A673 (cell line): ENCODE measurements at regions not wholly inside any gene's neighbourhood (a gene's known extent, or its start where the extent isn't known, plus 50 kb on each side); places are given as distances from the start of the nearest gene placed in this dataset.

Experiments
- BruUV-seq: library from RNA; stranded (reverse); fragments of 400-500 nt; replicated peaks from 2 replicates; lab custom pipeline; 2021; lab: Mats Ljungman, UMichigan
- CTCF ChIA-PET: fragments of 300-600 bp; sonication (Branson Sonifier 250); formaldehyde crosslinking; loops from one replicate; lab custom pipeline; 2022; ENCODE audit warnings: antibody characterized with exemption; lab: Charles Lee
- POLR2A ChIA-PET: fragments of 300-600 bp; sonication (Branson Sonifier 250); formaldehyde crosslinking; loops from one replicate; lab custom pipeline; 2022; ENCODE audit warnings: antibody characterized with exemption; ENCODE audit not compliant: low non-redundant PET; lab: Charles Lee
- DNase-seq: peaks from one replicate; pipeline ENCODE4 v3.0.0-alpha.2; 2015; ENCODE audit warnings: low spot score
- H3K27ac ChIP-seq: fragments of 200-600 bp; sonication (generic); 2 replicates; pipeline ENCODE4 v1.5.1; 2016; ENCODE audit warnings: mixed run types, low read depth, mild to moderate bottlenecking, mixed read lengths, antibody characterized with exemption, low read length; ENCODE audit not compliant: poor library complexity, severe bottlenecking
- H3K27me3 ChIP-seq: fragments of 200-600 bp; sonication (generic); replicated peaks from 2 replicates; pipeline ENCODE4 v1.6.1; 2017; ENCODE audit warnings: mixed run types, low read depth, mild to moderate bottlenecking, mixed read lengths, antibody characterized with exemption, low read length; ENCODE audit not compliant: insufficient read depth, poor library complexity
- H3K36me3 ChIP-seq: fragments of 200-600 bp; sonication (generic); 2 replicates; pipeline ENCODE4 v1.6.1; 2016; ENCODE audit warnings: mixed run types, mild to moderate bottlenecking, mixed read lengths, antibody characterized with exemption, low read length; ENCODE audit not compliant: insufficient read depth, poor library complexity, severe bottlenecking
- H3K4me1 ChIP-seq: fragments of 200-600 bp; sonication (generic); 2 replicates; pipeline ENCODE4 v1.6.1; 2017; ENCODE audit warnings: mixed run types, mild to moderate bottlenecking, mixed read lengths, antibody characterized with exemption, low read length; ENCODE audit not compliant: insufficient read depth, poor library complexity, severe bottlenecking
- H3K4me3 ChIP-seq: fragments of 200-600 bp; sonication (generic); 2 replicates; pipeline ENCODE4 v1.5.1; 2016; ENCODE audit warnings: low read depth, mixed run types, mild to moderate bottlenecking, mixed read lengths, low read length; ENCODE audit not compliant: poor library complexity, severe bottlenecking
- H3K9me3 ChIP-seq: fragments of 200-600 bp; sonication (generic); 2 replicates; pipeline ENCODE4 v1.6.1; 2016; ENCODE audit warnings: mixed run types, low read depth, mild to moderate bottlenecking, mixed read lengths, antibody characterized with exemption, low read length; ENCODE audit not compliant: poor library complexity, severe bottlenecking
- CTCF ChIP-seq: fragments of 300-800, 200-600 bp; sonication (generic); conservative IDR thresholded peaks from 2 replicates; pipeline ENCODE4 v1.5.1; 2017; ENCODE audit warnings: low read depth, mild to moderate bottlenecking, antibody characterized with exemption, low read length, moderate library complexity, mixed read lengths
- EZH2 ChIP-seq: fragments of 200-600 bp; sonication (generic); IDR thresholded peaks from 2 replicates; pipeline ENCODE4 v1.6.1; 2017; ENCODE audit warnings: borderline replicate concordance, low read depth, mild to moderate bottlenecking, mixed read lengths, antibody characterized with exemption, low read length; ENCODE audit not compliant: poor library complexity, severe bottlenecking
- intact Hi-C: fragments of 100-400 bp; cut with micrococcal nuclease; formaldehyde crosslinking; loops from one replicate; pipeline ENCODE4 v1.10.0; 2022; ENCODE audit not compliant: unreplicated experiment

GRCh38 chr2:196515051-196515450 is 124.5 kb upstream of the CCDC150 start:
- no peak for DNase-seq
- TF ChIP-seq CTCF = no peak
- no peak for TF ChIP-seq EZH2
- Histone ChIP-seq H3K9me3 (no peaks in the 10 kb centered on the region), H3K4me3 (no peak overlapping the region), H3K27ac (no peak overlapping the region), H3K36me3 (no peaks in the 10 kb centered on the region), H3K4me1 (peaks cover 7% of the 10 kb centered on the region), H3K27me3 (no peaks in the 10 kb centered on the region)
- BruUV-seq = no TSS peak
- ChIA-PET CTCF (no interaction called here), POLR2A (no interaction called here)
- intact Hi-C loops = no loop called here

- no TSS peak for BruUV-seq
- Histone ChIP-seq H3K27ac (no peak overlapping the region), H3K9me3 (no peaks in the 10 kb centered on the region), H3K27me3 (no peaks in the 10 kb centered on the region), H3K4me3 (no peak overlapping the region), H3K4me1 (peaks cover 7% of the 10 kb centered on the region), H3K36me3 (no peaks in the 10 kb centered on the region)
- intact Hi-C loops = no loop called here
- CTCF ChIA-PET = no interaction called here
- no peak for DNase-seq
- POLR2A ChIA-PET = no interaction called here
- TF ChIP-seq CTCF (no peak), EZH2 (no peak)
Observed at GRCh38 chr2:196515608-196516007, 123.9 kb upstream of the CCDC150 start.

- Histone ChIP-seq H3K36me3 (no peaks in the 10 kb centered on the region), H3K27me3 (no peaks in the 10 kb centered on the region), H3K4me3 (no peak overlapping the region), H3K4me1 (peaks cover 7% of the 10 kb centered on the region), H3K9me3 (no peaks in the 10 kb centered on the region), H3K27ac (no peak overlapping the region)
- ChIA-PET POLR2A (no interaction called here), CTCF (no interaction called here)
- intact Hi-C loops = no loop called here
- DNase-seq = no peak
- BruUV-seq = no TSS peak
- TF ChIP-seq EZH2 = no peak
- no peak for TF ChIP-seq CTCF
Observed at GRCh38 chr2:196516564-196516963, 123.0 kb upstream of the CCDC150 start.
